H9 (cell line): ENCODE measurements at regions not wholly inside any gene's neighbourhood (a gene's known extent, or its start where the extent isn't known, plus 50 kb on each side); places are given as distances from the start of the nearest gene placed in this dataset.

Source experiments
- DNase-seq: peaks from one replicate; pipeline ENCODE4 v3.0.0-alpha.2; 2017
- H2AFZ ChIP-seq: one replicate; pipeline ENCODE4 v1.6.1; 2013; ENCODE audit warnings: mild to moderate bottlenecking, low read length, control low read depth, moderate library complexity
- H2AK5ac ChIP-seq: 2 replicates; pipeline ENCODE4 v1.6.1; 2013; ENCODE audit warnings: low read length, control low read depth, mixed read lengths; ENCODE audit not compliant: insufficient read length
- H2BK120ac ChIP-seq: one replicate; pipeline ENCODE4 v1.6.1; 2013; ENCODE audit warnings: low read depth, mild to moderate bottlenecking, low read length, control low read depth, inconsistent platforms; ENCODE audit not compliant: poor library complexity, severe bottlenecking
- H2BK12ac ChIP-seq: 2 replicates; pipeline ENCODE4 v1.6.1; 2013; ENCODE audit warnings: low read length, control low read depth, mixed read lengths, low read depth; ENCODE audit not compliant: insufficient read length
- H2BK15ac ChIP-seq: 2 replicates; pipeline ENCODE4 v1.6.1; 2013; ENCODE audit warnings: low read depth, low read length, control low read depth
- H2BK20ac ChIP-seq: one replicate; pipeline ENCODE4 v1.6.1; 2013; ENCODE audit warnings: low read depth, mild to moderate bottlenecking, low read length, control low read depth, inconsistent platforms; ENCODE audit not compliant: poor library complexity, severe bottlenecking
- H2BK5ac ChIP-seq: 2 replicates; pipeline ENCODE4 v1.6.1; 2013; ENCODE audit warnings: low read length, control low read depth, mixed read lengths; ENCODE audit not compliant: insufficient read length
- H3K14ac ChIP-seq: 2 replicates; pipeline ENCODE4 v1.6.1; 2013; ENCODE audit warnings: low read length, control low read depth; ENCODE audit not compliant: insufficient read depth
- H3K18ac ChIP-seq: 2 replicates; pipeline ENCODE4 v1.6.1; 2013; ENCODE audit warnings: low read depth, mild to moderate bottlenecking, mixed read lengths, low read length, control low read depth; ENCODE audit not compliant: insufficient read length
- H3K23ac ChIP-seq: 2 replicates; pipeline ENCODE4 v1.6.1; 2013; ENCODE audit warnings: low read length, control low read depth, mixed read lengths, low read depth; ENCODE audit not compliant: insufficient read length
- H3K23me2 ChIP-seq: 2 replicates; pipeline ENCODE4 v1.6.1; 2013; ENCODE audit warnings: low read depth, mild to moderate bottlenecking, mixed read lengths, low read length, control low read depth; ENCODE audit not compliant: insufficient read length, poor library complexity, severe bottlenecking
- H3K27ac ChIP-seq: 2 replicates; pipeline ENCODE4 v1.5.1; 2013; ENCODE audit warnings: low read length, control low read depth, mixed read lengths, low read depth; ENCODE audit not compliant: insufficient read length
- H3K27me3 ChIP-seq: 2 replicates; pipeline ENCODE4 v1.6.1; 2013; ENCODE audit warnings: low read length, control low read depth, inconsistent platforms; ENCODE audit not compliant: insufficient read depth
- H3K4ac ChIP-seq: 2 replicates; pipeline ENCODE4 v1.6.1; 2013; ENCODE audit warnings: low read depth, mild to moderate bottlenecking, control low read depth, inconsistent platforms, low read length, moderate library complexity
- H3K4me1 ChIP-seq: 2 replicates; pipeline ENCODE4 v1.6.1; 2013; ENCODE audit warnings: low read length, control low read depth, inconsistent platforms; ENCODE audit not compliant: insufficient read depth
- H3K4me2 ChIP-seq: 2 replicates; pipeline ENCODE4 v1.6.1; 2013; ENCODE audit warnings: low read length, control low read depth, mixed read lengths; ENCODE audit not compliant: insufficient read length, insufficient read depth
- H3K56ac ChIP-seq: 2 replicates; pipeline ENCODE4 v1.6.1; 2013; ENCODE audit warnings: low read depth, mild to moderate bottlenecking, mixed read lengths, low read length, control low read depth; ENCODE audit not compliant: insufficient read length
- H3K79me1 ChIP-seq: 2 replicates; pipeline ENCODE4 v1.6.1; 2013; ENCODE audit warnings: low read depth, mild to moderate bottlenecking, moderate library complexity, low read length, control low read depth, inconsistent platforms; ENCODE audit not compliant: insufficient read depth, poor library complexity, severe bottlenecking
- H3K79me2 ChIP-seq: 2 replicates; pipeline ENCODE4 v1.6.1; 2013; ENCODE audit warnings: low read length, control low read depth, inconsistent platforms; ENCODE audit not compliant: insufficient read depth
- H3K9ac ChIP-seq: 2 replicates; pipeline ENCODE4 v1.6.1; 2013; ENCODE audit warnings: low read length, control low read depth, mixed read lengths; ENCODE audit not compliant: insufficient read length; ENCODE audit errors: extremely low read depth
- H3K9me3 ChIP-seq: one replicate; pipeline ENCODE4 v1.6.1; 2013; ENCODE audit warnings: low read depth, low read length, inconsistent platforms; ENCODE audit not compliant: control insufficient read depth
- H3T11ph ChIP-seq: one replicate; pipeline ENCODE4 v1.6.1; 2013; ENCODE audit warnings: mild to moderate bottlenecking, low read length, control low read depth, inconsistent platforms
- H4K20me1 ChIP-seq: one replicate; pipeline ENCODE4 v1.6.1; 2013; ENCODE audit not compliant: control insufficient read depth, insufficient read length, insufficient read depth
- H4K5ac ChIP-seq: 2 replicates; pipeline ENCODE4 v1.6.1; 2013; ENCODE audit warnings: low read depth, mild to moderate bottlenecking, mixed read lengths, low read length, control low read depth; ENCODE audit not compliant: insufficient read length
- H4K8ac ChIP-seq: replicated peaks from 2 replicates; pipeline ENCODE4 v1.6.1; 2013; ENCODE audit warnings: low read length, control low read depth, mixed read lengths, low read depth; ENCODE audit not compliant: insufficient read length
- H4K91ac ChIP-seq: 2 replicates; pipeline ENCODE4 v1.6.1; 2013; ENCODE audit warnings: low read depth, mild to moderate bottlenecking, moderate library complexity, mixed read lengths, low read length, control low read depth; ENCODE audit not compliant: insufficient read length
- H3K27ac Mint-ChIP-seq, 3 experiments: 2 replicates in 2 of 3; 3 replicates in 1 of 3; pipeline ENCODE4 v1.8.0; 2020 to 2021; ENCODE audit warnings: mixed read lengths in 3 of 3, mild to moderate bottlenecking in 1 of 3, moderate library complexity in 1 of 3
- H3K27me3 Mint-ChIP-seq: 2 replicates; pipeline ENCODE4 v1.8.0; 2021; ENCODE audit warnings: low read depth, mild to moderate bottlenecking, moderate library complexity, mixed read lengths
- H3K36me3 Mint-ChIP-seq, 3 experiments: 2 replicates in 2 of 3; 3 replicates in 1 of 3; pipeline ENCODE4 v1.8.0; 2020 to 2021; ENCODE audit warnings: low read depth in 3 of 3, mixed read lengths in 3 of 3; ENCODE audit not compliant: insufficient read depth in 1 of 3
- H3K4me1 Mint-ChIP-seq, 2 experiments: 2 replicates each; pipeline ENCODE4 v1.8.0; 2020; ENCODE audit warnings: mixed read lengths in 2 of 2
- H3K4me3 Mint-ChIP-seq, 2 experiments: 2 replicates in 1 of 2; 3 replicates in 1 of 2; pipeline ENCODE4 v1.8.0; 2020 to 2021; ENCODE audit warnings: mild to moderate bottlenecking in 2 of 2, mixed read lengths in 2 of 2, moderate library complexity in 1 of 2
- H3K9me3 Mint-ChIP-seq, 2 experiments: 2 replicates in 1 of 2; 3 replicates in 1 of 2; pipeline ENCODE4 v1.8.0; 2020; ENCODE audit warnings: mild to moderate bottlenecking in 2 of 2, mixed read lengths in 2 of 2, moderate library complexity in 1 of 2
- CTCF ChIP-seq: fragments of 200-600 bp; sonication (generic); conservative IDR thresholded peaks from 3 replicates; pipeline ENCODE4 v1.8.0; 2021; ENCODE audit warnings: antibody characterized with exemption, mild to moderate bottlenecking
- WGBS: extraction: QIAGEN DNeasy Blood & Tissue Kit; methylation state at CpG from one replicate; pipeline ENCODE4 v1.1.7; 2013; ENCODE audit warnings: missing lambda C conversion rate, low lambda C conversion rate, mixed read lengths; ENCODE audit not compliant: insufficient read length; ENCODE audit errors: extremely low coverage; 5-methylcytosine and 5-hydroxymethylcytosine counted together

- Histone ChIP-seq H2AFZ (no peak overlapping the region), H4K91ac (no peak overlapping the region), H3K9ac (no peak overlapping the region), H2BK120ac (no peak overlapping the region), H4K5ac (no peak overlapping the region), H2BK5ac (no peak overlapping the region), H3K4me2 (no peak overlapping the region), H3K23ac (no peak overlapping the region), H3K27ac (no peak overlapping the region), H2AK5ac (no peak overlapping the region), H3K4me1 (no peaks in the 10 kb centered on the region), H3K14ac (no peak overlapping the region), H3K79me2 (no peaks in the 10 kb centered on the region), H2BK15ac (no peak overlapping the region), H2BK20ac (no peak overlapping the region), H4K20me1 (no peaks in the 10 kb centered on the region), H3K27me3 (no peaks in the 10 kb centered on the region), H2BK12ac (no peak overlapping the region), H4K8ac (no peak overlapping the region), H3K18ac (no peak overlapping the region), H3K9me3 (no peaks in the 10 kb centered on the region), H3K4ac (no peak overlapping the region), H3K79me1 (no peaks in the 10 kb centered on the region), H3K23me2 (no peaks in the 10 kb centered on the region), H3T11ph (no peak overlapping the region), H3K56ac (no peak overlapping the region)
- peaks cover 6% of the 10 kb centered on the region in 2 experiments; a peak in 3 of 4 replicates for H3K4me1 Mint-ChIP-seq
- no peak overlapping the region for H3K4me3 Mint-ChIP-seq
- H3K36me3 Mint-ChIP-seq: peaks cover 0 to 13% (median 5%) of the 10 kb centered on the region in 3 experiments; a peak in 3 of 7 replicates
- no peak overlapping the region for H3K27ac Mint-ChIP-seq
- no peak for DNase-seq
- no peak for TF ChIP-seq CTCF
- peaks cover 20% of the 10 kb centered on the region for H3K27me3 Mint-ChIP-seq
- no CpG with 5 or more reads among the region's 15 CpGs for WGBS
- peaks cover 13% of the 10 kb centered on the region in 2 experiments for H3K9me3 Mint-ChIP-seq
These were observed 119.5 kb upstream of the PRSS1 start for GRCh38 chr7:142629588-142630260.
